Keratinocyte (primary cell): ENCODE measurements at regions not wholly inside any gene's neighbourhood (a gene's known extent, or its start where the extent isn't known, plus 50 kb on each side); places are given as distances from the start of the nearest gene placed in this dataset.

Source experiments
- DNase-seq: peaks from one replicate; pipeline ENCODE4 v3.0.0-alpha.2; 2011; ENCODE audit warnings: low read depth, missing footprints, low spot score
- FAIRE-seq: peaks from 2 replicates; lab custom pipeline; 2011; peaks lifted over from hg19 to GRCh38; lab: Jason Lieb, UNC
- H2AFZ ChIP-seq: 2 replicates; pipeline ENCODE4 v1.6.0; 2012; ENCODE audit warnings: low read length, control low read depth, inconsistent platforms; ENCODE audit not compliant: control insufficient read depth
- H3K27ac ChIP-seq: 2 replicates; pipeline ENCODE4 v1.5.1; 2011; ENCODE audit warnings: low read length; ENCODE audit not compliant: control insufficient read depth, insufficient read depth
- H3K27me3 ChIP-seq: 3 replicates; pipeline ENCODE4 v1.6.0; 2011; ENCODE audit warnings: low read length; ENCODE audit not compliant: control insufficient read depth, insufficient read depth; ENCODE audit errors: extremely low read depth
- H3K36me3 ChIP-seq, 2 experiments: 2 replicates in 1 of 2; 3 replicates in 1 of 2; pipeline ENCODE4 v1.5.1; 2011; ENCODE audit warnings: low read length in 2 of 2, mild to moderate bottlenecking in 1 of 2; ENCODE audit not compliant: control insufficient read depth in 2 of 2, insufficient read depth in 2 of 2; ENCODE audit errors: extremely low read depth in 1 of 2
- H3K4me1 ChIP-seq: 3 replicates; pipeline ENCODE4 v1.5.1; 2011; ENCODE audit warnings: low read length; ENCODE audit not compliant: control insufficient read depth, insufficient read depth; ENCODE audit errors: extremely low read depth
- H3K4me2 ChIP-seq: 3 replicates; pipeline ENCODE4 v1.6.0; 2011; ENCODE audit warnings: low read depth, low read length; ENCODE audit not compliant: control insufficient read depth, insufficient read depth; ENCODE audit errors: extremely low read depth
- H3K4me3 ChIP-seq, 3 experiments: fragments of 200-600 bp in 1 of 3; sonication (generic) in 1 of 3; 2 replicates in 2 of 3; 3 replicates in 1 of 3; pipeline ENCODE4 v1.5.1; 2011 to 2016; ENCODE audit warnings: low read length in 3 of 3, mild to moderate bottlenecking in 3 of 3, control low read depth in 2 of 3, inconsistent platforms in 1 of 3, low read depth in 1 of 3, mixed read lengths in 1 of 3, mixed run types in 1 of 3, moderate library complexity in 1 of 3; ENCODE audit not compliant: control insufficient read depth in 2 of 3, insufficient read depth in 2 of 3; ENCODE audit errors: extremely low read depth in 1 of 3
- H3K79me2 ChIP-seq: 2 replicates; pipeline ENCODE4 v1.6.0; 2012; ENCODE audit warnings: low read length; ENCODE audit not compliant: control insufficient read depth, insufficient read depth
- H3K9ac ChIP-seq: 3 replicates; pipeline ENCODE4 v1.6.0; 2011; ENCODE audit warnings: low read length; ENCODE audit not compliant: control insufficient read depth, insufficient read depth; ENCODE audit errors: extremely low read depth
- H3K9me1 ChIP-seq: 3 replicates; pipeline ENCODE4 v1.6.0; 2011; ENCODE audit warnings: low read length; ENCODE audit not compliant: control insufficient read depth, insufficient read depth; ENCODE audit errors: extremely low read depth
- H3K9me3 ChIP-seq: 2 replicates; pipeline ENCODE4 v1.5.1; 2012; ENCODE audit warnings: low read depth, low read length; ENCODE audit not compliant: control insufficient read depth
- H4K20me1 ChIP-seq: 3 replicates; pipeline ENCODE4 v1.6.0; 2011; ENCODE audit warnings: low read length; ENCODE audit not compliant: control insufficient read depth, insufficient read depth; ENCODE audit errors: extremely low read depth
- EZH2 ChIP-seq: IDR thresholded peaks from one replicate; pipeline ENCODE4 v1.6.1; 2012; ENCODE audit warnings: inconsistent platforms, mild to moderate bottlenecking, low read length, moderate library complexity
- dilution Hi-C: fragments of 300-500 bp; cut with MboI; formaldehyde crosslinking; loops from one replicate; pipeline ENCODE4 v1.7.0; 2020; ENCODE audit warnings: low sequenced_read_pairs; ENCODE audit not compliant: extremely low pct_ligation_motif_present
- TF ChIP-seq, protein P1 (sequence below), 3 experiments: IDR thresholded peaks in 1 of 3; conservative IDR thresholded peaks in 1 of 3; optimal IDR thresholded peaks in 1 of 3; 2 replicates in 2 of 3; 3 replicates in 1 of 3; pipeline versions ENCODE3 to v1.5.1; 2011; ENCODE audit warnings: low read length in 3 of 3, mild to moderate bottlenecking in 3 of 3, moderate library complexity in 2 of 3, control low read depth in 1 of 3, inconsistent platforms in 1 of 3; ENCODE audit not compliant: insufficient read depth in 2 of 3; ENCODE audit errors: extremely low read depth in 1 of 3

- no peak overlapping the region for H3K9ac ChIP-seq
- H3K4me3 ChIP-seq, result no peak overlapping the region
- H3K27ac ChIP-seq, result no peak overlapping the region
- no peak for DNase-seq
- peaks cover 2% of the 10 kb centered on the region for H3K27me3 ChIP-seq
- no peaks in the 10 kb centered on the region for H3K4me1 ChIP-seq
- H3K9me1 ChIP-seq, result no peaks in the 10 kb centered on the region
- no peaks in the 10 kb centered on the region for H4K20me1 ChIP-seq
- TF ChIP-seq, protein P1, sequence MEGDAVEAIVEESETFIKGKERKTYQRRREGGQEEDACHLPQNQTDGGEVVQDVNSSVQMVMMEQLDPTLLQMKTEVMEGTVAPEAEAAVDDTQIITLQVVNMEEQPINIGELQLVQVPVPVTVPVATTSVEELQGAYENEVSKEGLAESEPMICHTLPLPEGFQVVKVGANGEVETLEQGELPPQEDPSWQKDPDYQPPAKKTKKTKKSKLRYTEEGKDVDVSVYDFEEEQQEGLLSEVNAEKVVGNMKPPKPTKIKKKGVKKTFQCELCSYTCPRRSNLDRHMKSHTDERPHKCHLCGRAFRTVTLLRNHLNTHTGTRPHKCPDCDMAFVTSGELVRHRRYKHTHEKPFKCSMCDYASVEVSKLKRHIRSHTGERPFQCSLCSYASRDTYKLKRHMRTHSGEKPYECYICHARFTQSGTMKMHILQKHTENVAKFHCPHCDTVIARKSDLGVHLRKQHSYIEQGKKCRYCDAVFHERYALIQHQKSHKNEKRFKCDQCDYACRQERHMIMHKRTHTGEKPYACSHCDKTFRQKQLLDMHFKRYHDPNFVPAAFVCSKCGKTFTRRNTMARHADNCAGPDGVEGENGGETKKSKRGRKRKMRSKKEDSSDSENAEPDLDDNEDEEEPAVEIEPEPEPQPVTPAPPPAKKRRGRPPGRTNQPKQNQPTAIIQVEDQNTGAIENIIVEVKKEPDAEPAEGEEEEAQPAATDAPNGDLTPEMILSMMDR (optimal IDR thresholded peaks at IDR 0.05 in 1 of 3, IDR thresholded peaks at IDR 0.05 in 1 of 3, conservative IDR thresholded peaks at IDR 0.05 in 1 of 3; ENCODE audit: extremely low read depth in 1 of 3, insufficient read depth in 2 of 3, low read length in 3 of 3), result no peak
- TF ChIP-seq EZH2, result no peak
- no peaks in the 10 kb centered on the region for H3K79me2 ChIP-seq
- no peak for FAIRE-seq
- H3K36me3 ChIP-seq, result no peaks in the 10 kb centered on the region
- no peak overlapping the region for H2AFZ ChIP-seq
- no peak overlapping the region for H3K4me2 ChIP-seq
- dilution Hi-C loops, result no loop called here
- no peaks in the 10 kb centered on the region for H3K9me3 ChIP-seq
Observed at GRCh38 chr12:13405961-13406703, 209.6 kb downstream of the EMP1 start.

GRCh38 chr12:13404631-13405473 lies 208.3 kb downstream of the EMP1 start:
- Histone ChIP-seq H3K27me3 (peaks cover 2% of the 10 kb centered on the region), H3K9me1 (no peaks in the 10 kb centered on the region), H3K79me2 (no peaks in the 10 kb centered on the region), H2AFZ (peak overlapping the region; percentile 56), H4K20me1 (no peaks in the 10 kb centered on the region), H3K4me3 (peak overlapping the region in 2 of 3 experiments; percentile 45 to 47), H3K4me1 (no peaks in the 10 kb centered on the region), H3K4me2 (peak overlapping the region; percentile 76), H3K9me3 (no peaks in the 10 kb centered on the region), H3K27ac (no peak overlapping the region), H3K9ac (no peak overlapping the region), H3K36me3 (no peaks in the 10 kb centered on the region)
- FAIRE-seq (peak; percentile 43), DNase-seq (no peak)
- no peak for TF ChIP-seq EZH2
- TF ChIP-seq, protein P1 (optimal IDR thresholded peaks at IDR 0.05 in 1 of 3, IDR thresholded peaks at IDR 0.05 in 1 of 3, conservative IDR thresholded peaks at IDR 0.05 in 1 of 3; ENCODE audit: extremely low read depth in 1 of 3, insufficient read depth in 2 of 3, low read length in 3 of 3), result no peak
- dilution Hi-C loops, result no loop called here
